D341Med (cell line): ENCODE measurements at regions not wholly inside any gene's neighbourhood (a gene's known extent, or its start where the extent isn't known, plus 50 kb on each side); places are given as distances from the start of the nearest gene placed in this dataset.

Experiments
- DNase-seq: peaks from one replicate; pipeline ENCODE4 v3.0.0; 2012; ENCODE audit warnings: low spot score

DNA sequence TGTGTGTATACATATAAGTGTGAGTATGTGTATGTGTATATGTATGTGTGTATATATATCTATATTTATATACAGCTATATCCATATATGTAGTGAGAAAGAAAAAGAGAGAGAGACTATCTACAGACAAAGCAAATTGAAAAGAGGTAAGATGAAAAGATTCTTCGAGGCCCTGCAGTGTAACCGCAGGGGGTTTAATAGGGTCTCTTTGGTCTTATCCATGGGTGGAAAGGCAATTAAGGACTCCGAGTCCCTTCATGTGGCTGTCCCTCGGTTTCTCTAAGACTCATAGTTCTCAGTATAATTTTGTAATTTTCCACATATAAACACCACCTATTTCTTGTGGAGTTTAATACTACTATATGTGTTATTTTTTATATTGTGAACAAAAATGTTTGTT, 50.6 kb upstream of the JAZF1 start:
- no peak for DNase-seq

DNA sequence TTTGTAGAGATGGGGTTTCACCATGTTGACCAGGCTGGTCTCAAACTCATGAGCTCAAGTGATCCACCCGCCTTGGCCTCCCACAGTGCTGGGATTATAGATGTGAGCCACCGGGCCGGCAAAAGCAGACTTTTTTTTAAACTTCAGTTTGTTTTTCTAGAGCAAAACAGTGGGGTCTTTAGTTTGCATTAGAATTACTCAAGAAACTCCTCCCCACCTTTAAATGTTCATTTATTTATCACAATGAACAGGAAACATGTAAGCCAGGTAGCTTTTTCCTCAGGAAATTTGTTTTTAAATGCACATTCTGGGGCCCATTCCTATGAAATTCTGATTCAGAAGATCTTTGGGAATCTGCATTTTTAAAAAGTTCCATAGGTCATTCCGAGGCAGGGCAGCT, 56.0 kb upstream of the JAZF1 start:
- DNase-seq, result no peak

GRCh38 chr7:28237363-28237762, 56.8 kb upstream of the JAZF1 start:
- no peak for DNase-seq

DNA sequence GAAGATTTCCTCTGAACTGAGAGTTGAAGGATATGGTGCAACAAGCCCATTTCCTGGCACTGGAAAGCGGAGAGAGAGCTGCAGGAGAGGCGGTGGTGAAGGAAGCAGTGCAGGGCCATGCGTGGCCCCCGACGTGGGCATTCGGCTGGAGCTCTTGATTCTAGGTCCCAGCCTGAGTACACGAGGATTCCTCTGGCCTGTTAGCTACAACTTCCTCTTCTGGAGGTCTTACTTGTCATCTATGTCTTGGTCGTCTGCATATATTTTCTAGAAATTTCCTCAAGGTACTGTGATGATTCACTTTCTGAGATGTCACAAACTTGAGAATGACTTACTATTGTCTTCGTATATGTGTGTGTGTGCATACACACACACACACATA, 59.2 kb upstream of the JAZF1 start:
- DNase-seq, result no peak

DNA sequence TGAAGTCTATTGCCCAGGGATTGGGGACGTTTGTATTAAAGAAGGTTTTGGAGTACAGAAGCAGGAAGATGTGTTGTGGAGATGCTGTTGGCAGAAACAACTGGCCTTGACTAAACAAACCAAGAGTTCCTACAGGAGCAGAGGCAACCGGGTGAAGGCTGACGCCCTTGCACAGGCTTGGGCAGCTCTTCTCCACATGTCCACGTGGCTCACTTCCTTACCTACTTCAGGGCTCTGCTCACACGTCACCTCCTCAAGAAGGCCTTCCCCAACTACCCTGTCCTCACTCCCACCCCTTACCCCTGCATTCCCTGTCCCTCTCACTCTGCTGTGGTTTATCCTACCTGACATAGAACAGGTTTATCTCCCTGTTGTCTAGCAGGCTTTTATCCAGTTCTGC, 59.9 kb upstream of the JAZF1 start:
- DNase-seq, result no peak

DNA sequence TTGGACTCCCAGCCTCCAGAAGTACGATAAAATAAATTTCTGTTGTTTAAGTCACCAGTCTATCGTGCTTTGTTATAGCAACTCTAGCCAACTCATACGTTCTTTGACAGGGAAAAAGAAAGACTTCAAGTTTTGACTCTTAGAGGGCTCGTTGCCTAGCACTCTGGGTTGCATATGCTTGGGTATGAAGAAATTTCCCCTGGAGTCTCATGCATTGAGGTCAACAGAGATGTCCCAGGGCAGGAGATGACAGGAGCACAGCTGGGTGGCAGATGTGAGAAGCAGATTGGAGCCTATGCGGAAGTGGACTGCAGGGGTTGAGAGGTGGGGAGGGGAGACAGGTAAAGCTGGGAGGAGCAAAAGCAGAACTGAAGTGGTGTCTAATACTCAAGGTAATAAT, 63.3 kb upstream of the JAZF1 start:
- DNase-seq, result no peak

DNA sequence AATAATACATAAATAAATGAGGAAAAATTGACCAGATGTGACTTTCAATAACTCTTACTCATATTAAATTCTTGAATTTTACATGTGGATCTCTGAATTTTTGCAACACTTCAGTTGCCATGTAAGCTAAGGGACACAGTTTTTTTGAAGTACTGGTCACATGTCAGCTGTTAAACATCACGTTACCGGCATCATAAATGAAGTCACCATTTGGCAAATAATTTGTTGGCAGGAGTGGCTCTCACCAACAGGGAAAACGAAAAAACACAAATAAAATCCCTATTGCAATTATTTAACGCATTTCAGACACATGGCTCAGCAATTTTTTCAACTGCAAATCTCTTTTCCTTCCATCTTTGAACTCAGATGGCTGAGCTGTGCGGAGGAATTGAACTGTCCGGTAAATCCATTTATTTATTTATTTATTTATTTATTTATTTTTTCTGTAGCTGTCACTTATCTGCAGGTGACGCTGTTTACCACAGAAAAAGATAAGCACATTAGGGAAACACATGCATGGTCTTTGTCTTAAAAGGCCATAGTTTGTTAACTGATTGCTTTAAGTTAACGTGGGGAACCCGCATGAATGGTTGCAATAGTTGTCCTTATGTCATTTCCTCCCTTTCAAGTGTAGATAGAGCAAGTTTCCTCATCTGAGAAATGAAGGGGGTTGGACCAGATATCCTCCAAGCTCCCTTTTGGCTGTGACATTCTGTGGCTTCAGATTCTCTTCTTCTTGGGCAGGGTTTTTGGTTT, 64.7 kb upstream of the JAZF1 start:
- DNase-seq, result no peak

GRCh38 chr7:28246921-28247461, 66.4 kb upstream of the JAZF1 start:
- no peak for DNase-seq

- no peak for DNase-seq
Measured at GRCh38 chr7:28258240-28258639, 77.6 kb upstream of the JAZF1 start.

DNA sequence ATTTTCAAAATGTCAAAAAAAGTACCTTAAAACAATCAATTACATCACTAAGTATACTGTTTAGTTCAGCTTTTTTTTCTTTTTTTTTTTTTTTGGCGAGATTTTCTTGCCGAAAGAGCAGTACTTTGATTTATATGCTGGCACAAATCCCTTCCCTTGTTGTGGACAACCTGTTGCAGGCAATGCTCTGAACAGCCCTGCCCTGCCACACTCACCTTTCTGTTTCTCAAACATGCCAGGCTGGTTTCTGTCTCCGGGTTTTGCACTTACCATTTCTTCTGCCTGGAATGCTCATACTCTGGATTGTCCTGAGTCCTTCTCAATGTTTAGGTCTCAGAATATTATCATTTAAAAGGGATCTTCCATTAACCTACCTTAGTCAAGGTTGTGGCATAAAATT, 80.4 kb upstream of the JAZF1 start:
- DNase-seq, result no peak

DNA sequence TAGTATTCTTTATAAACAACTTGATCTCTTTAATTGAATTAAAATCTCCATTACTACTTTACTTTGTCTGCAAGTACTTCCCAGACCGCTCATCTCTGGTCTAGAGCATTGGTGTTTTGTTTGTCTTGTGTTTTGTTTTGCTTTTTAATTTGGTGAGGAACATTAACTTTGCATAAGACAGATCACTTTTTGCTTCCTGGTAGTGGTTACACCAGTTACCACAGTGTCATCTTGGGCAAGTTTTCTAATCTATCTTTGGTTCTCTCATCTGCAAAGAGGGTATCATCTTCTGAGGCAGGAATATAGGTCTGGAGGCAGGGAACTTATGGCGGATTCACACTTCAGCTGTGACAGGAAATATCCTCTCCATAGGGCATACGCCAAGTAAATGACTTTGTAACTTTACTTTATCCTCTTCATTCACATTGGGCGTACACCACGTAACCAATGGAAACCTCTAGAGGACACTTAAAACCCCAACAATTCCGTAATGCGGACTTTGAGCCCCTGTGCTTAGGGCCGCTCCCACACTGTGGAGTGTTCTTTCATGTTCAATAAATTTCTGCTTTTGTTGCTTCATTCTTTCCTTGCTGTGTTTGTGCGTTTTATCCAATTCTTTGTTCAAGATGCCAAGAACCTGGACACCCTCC, 83.2 kb upstream of the JAZF1 start:
- DNase-seq, result no peak

DNA sequence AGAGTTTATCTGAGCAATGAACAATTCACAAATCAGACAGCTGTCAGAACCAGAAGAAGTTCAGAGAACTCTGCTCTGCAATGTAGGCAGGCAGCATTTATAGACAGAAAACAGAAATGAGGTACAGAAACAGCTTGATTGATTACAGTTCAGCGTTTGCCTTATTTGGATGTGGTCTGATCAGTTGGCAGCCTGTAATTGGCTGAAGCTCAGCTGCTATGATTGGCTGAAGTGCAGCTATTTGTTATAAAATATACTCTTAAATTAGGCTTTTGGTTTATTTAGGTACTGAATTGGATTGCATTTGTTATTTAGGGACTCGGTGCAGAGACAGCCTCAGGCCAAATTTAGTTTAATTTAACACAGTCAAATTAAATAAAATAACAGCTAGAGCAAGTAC, 85.8 kb upstream of the JAZF1 start:
- DNase-seq, result no peak

DNA sequence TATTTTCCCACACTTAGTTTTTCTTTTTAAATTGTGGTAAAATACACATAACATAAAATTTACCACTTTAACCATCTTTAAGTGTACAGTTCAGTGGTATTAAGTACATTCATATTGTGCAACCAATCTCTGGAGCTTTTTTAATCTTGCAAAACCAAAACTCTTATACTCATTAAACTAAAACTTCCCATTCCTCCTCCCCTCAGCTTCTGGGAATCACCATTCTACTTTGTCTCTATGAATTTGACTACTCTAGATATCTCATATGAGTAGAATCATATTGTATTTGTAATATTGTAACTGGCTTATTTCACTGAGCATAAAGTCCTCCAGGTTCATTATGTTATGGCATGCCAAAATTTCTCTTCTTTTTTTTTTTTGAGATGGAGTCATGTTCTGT, 86.4 kb upstream of the JAZF1 start:
- DNase-seq, result no peak

GRCh38 chr7:28269700-28270361, 89.2 kb upstream of the JAZF1 start:
- no peak for DNase-seq

DNA sequence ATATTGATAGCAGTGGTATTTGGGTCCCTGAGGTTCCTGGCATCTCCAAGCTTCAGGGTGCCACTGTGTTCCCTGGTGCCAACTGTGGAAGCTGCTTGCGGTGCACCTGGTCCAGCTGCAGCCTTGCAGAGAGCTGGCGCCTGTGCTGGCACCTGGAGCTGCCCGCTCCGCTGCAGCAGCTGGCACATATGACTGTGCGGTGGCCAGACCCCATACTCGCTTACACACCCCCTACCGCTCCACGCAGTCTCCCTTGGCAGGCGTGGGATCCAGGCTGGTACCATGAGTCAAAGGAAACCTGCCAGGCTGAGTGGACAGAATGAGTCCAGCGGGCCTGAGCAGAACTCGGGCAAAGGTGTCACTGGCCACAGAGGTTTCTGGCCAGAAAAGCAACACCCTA, 89.9 kb upstream of the JAZF1 start:
- no peak for DNase-seq

- DNase-seq, result peak; percentile 85
Measured at GRCh38 chr7:28272461-28272877, 91.9 kb upstream of the JAZF1 start.

DNA sequence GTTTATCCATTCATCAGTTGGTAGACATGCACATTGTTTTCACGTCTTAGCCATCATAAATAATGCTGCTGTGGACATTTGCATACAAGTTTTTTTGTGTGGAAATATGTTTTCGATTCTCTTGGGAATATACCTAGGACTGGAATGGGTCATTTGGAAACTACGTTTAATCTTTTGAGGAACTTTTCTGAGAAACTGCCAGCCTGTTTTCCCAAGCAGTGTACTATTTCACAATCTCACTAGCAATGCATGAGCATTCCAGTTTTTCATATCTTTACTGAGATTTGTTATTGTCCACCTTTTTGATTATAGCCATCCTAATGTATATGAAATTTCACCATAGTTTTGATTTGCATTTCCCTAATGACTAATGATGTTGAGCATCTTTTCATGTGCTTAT, 95.7 kb upstream of the JAZF1 start:
- DNase-seq, result no peak

GRCh38 chr7:28277364-28277763, 96.8 kb upstream of the JAZF1 start:
- DNase-seq, result no peak

GRCh38 chr7:28277958-28278357, 97.4 kb upstream of the JAZF1 start:
- DNase-seq, result no peak

GRCh38 chr7:28280516-28280915, 99.9 kb upstream of the JAZF1 start:
- peak; percentile 34 for DNase-seq

- no peak for DNase-seq
Measured at GRCh38 chr7:28290496-28290895, 109.9 kb upstream of the JAZF1 start.

- no peak for DNase-seq
Measured at GRCh38 chr7:28291559-28291958, 111.0 kb upstream of the JAZF1 start.

DNA sequence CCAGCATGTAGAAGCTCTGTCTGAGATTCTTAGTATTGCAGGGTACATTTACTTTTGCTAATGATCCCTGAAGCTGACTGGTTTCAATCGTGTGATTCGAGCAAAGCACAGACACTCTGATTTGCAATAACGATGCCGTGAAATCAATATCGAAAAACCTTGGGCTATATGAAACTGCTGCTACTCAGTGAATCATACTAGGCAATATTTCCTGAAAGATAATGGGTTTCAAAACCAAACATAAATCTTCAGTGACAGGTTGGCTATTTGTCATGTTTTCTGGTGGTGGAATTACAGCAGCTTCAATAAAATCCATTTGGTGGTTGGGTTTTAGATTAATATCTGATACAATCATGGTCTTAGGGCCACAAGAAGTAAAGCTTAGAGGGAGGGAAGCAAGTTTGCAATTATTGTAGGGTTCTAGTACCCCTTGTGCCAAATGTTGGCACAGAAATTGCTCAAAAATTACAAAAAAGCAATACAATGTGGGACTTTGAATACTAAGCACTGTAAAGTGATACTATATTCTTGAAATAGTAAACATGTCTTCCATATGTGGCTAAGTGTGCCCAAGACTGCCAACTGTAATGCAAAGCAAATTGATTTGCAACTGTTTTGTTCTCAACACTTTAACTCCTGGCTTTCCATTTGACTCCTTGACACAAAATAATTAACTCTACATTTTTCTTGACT, 112.4 kb upstream of the JAZF1 start:
- no peak for DNase-seq
